OCI-LY1 (cell line): ENCODE measurements at regions not wholly inside any gene's neighbourhood (a gene's known extent, or its start where the extent isn't known, plus 50 kb on each side); places are given as distances from the start of the nearest gene placed in this dataset.

Source experiments
- H2AFZ ChIP-seq: fragments of 200-600 bp; sonication (generic), shearing (Covaris generic); 2 replicates; pipeline ENCODE4 v1.6.0; 2014; ENCODE audit warnings: antibody characterized with exemption, mild to moderate bottlenecking, low read length
- H3F3A ChIP-seq: fragments of 200-600 bp; sonication (generic), shearing (Covaris generic); 2 replicates; pipeline ENCODE4 v1.6.0; 2014; ENCODE audit warnings: mild to moderate bottlenecking, antibody characterized with exemption, low read length, moderate library complexity; ENCODE audit not compliant: insufficient read depth
- H3K27ac ChIP-seq: fragments of 200-600 bp; sonication (generic); 2 replicates; pipeline ENCODE4 v1.5.1; 2014; ENCODE audit warnings: low read length, mixed run types, mild to moderate bottlenecking, low read depth; ENCODE audit not compliant: poor library complexity, severe bottlenecking
- H3K27me3 ChIP-seq: fragments of 200-600 bp; sonication (generic); 2 replicates; pipeline ENCODE4 v1.6.0; 2014; ENCODE audit warnings: antibody characterized with exemption, mild to moderate bottlenecking, low read length, moderate library complexity; ENCODE audit not compliant: insufficient read depth
- H3K36me3 ChIP-seq: fragments of 200-600 bp; sonication (generic); 2 replicates; pipeline ENCODE4 v1.6.1; 2014; ENCODE audit warnings: mild to moderate bottlenecking, antibody characterized with exemption, low read length, moderate library complexity, mixed read lengths; ENCODE audit not compliant: insufficient read depth
- H3K4me1 ChIP-seq: fragments of 200-600 bp; sonication (generic); 2 replicates; pipeline ENCODE4 v1.5.1; 2014; ENCODE audit warnings: mild to moderate bottlenecking, low read length, moderate library complexity; ENCODE audit not compliant: insufficient read depth, severe bottlenecking
- H3K4me2 ChIP-seq: fragments of 200-600 bp; sonication (generic), shearing (Covaris generic); 2 replicates; pipeline ENCODE4 v1.6.1; 2014; ENCODE audit warnings: low read length
- H3K4me3 ChIP-seq: fragments of 200-600 bp; sonication (generic); 2 replicates; pipeline ENCODE4 v1.5.1; 2014; ENCODE audit warnings: low read length, low read depth, mild to moderate bottlenecking, mixed read lengths; ENCODE audit not compliant: poor library complexity, severe bottlenecking
- H3K79me2 ChIP-seq: fragments of 200-600 bp; shearing (Covaris generic); 2 replicates; pipeline ENCODE4 v1.6.1; 2016; ENCODE audit warnings: mixed run types, low read length, mixed read lengths; ENCODE audit not compliant: insufficient read depth
- H3K9ac ChIP-seq: fragments of 200-600 bp; sonication (generic), shearing (Covaris generic); 2 replicates; pipeline ENCODE4 v1.6.1; 2014; ENCODE audit warnings: mild to moderate bottlenecking, low read length, mixed read lengths
- H3K9me2 ChIP-seq: fragments of 200-600 bp; sonication (generic), shearing (Covaris generic); 2 replicates; pipeline ENCODE4 v1.6.1; 2014; ENCODE audit warnings: low read depth, mild to moderate bottlenecking, low read length, mixed read lengths
- H3K9me3 ChIP-seq: fragments of 200-600 bp; shearing (Covaris generic); 2 replicates; pipeline ENCODE4 v1.6.1; 2014; ENCODE audit warnings: low read length, mixed read lengths
- H4K20me1 ChIP-seq: fragments of 200-600 bp; sonication (generic), shearing (Covaris generic); 2 replicates; pipeline ENCODE4 v1.6.0; 2016; ENCODE audit warnings: mild to moderate bottlenecking, low read length; ENCODE audit not compliant: insufficient read depth
- EZH2 ChIP-seq: fragments of 200-600 bp; sonication (generic), shearing (Covaris generic); IDR thresholded peaks from 2 replicates; pipeline ENCODE4 v1.8.0; 2017; ENCODE audit warnings: borderline replicate concordance, mixed run types, mild to moderate bottlenecking, antibody characterized with exemption, low read length, moderate library complexity, mixed read lengths
- TF ChIP-seq, protein P1 (sequence below): fragments of 200-600 bp; sonication (generic), shearing (Covaris generic); IDR thresholded peaks from 2 replicates; pipeline ENCODE4 v1.5.1; 2017; ENCODE audit warnings: mild to moderate bottlenecking, antibody characterized with exemption, low read length, moderate library complexity, mixed read lengths

DNA sequence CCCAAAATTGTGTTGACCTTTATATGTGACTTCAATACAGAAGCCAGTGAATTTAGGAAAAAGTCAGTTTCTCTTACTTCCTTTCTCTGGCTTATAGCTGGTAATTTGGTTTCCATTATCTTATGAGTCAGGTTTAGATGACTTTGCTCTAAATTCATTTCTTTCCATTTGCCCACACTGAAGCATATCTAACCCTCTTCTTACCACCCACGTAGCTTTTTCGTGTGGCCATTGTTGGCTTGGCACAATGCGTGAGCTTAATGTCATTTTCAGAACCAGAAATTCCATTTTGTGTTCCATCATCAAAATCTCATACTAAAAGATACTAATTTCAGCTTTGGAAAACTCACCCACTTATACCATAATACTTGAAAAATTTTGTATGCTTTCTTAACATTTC is 271.2 kb downstream of the INHBA start:
- no peaks in the 10 kb centered on the region for H3K79me2 ChIP-seq
- no peak overlapping the region for H3K4me2 ChIP-seq
- TF ChIP-seq EZH2 = no peak
- TF ChIP-seq, protein P1, sequence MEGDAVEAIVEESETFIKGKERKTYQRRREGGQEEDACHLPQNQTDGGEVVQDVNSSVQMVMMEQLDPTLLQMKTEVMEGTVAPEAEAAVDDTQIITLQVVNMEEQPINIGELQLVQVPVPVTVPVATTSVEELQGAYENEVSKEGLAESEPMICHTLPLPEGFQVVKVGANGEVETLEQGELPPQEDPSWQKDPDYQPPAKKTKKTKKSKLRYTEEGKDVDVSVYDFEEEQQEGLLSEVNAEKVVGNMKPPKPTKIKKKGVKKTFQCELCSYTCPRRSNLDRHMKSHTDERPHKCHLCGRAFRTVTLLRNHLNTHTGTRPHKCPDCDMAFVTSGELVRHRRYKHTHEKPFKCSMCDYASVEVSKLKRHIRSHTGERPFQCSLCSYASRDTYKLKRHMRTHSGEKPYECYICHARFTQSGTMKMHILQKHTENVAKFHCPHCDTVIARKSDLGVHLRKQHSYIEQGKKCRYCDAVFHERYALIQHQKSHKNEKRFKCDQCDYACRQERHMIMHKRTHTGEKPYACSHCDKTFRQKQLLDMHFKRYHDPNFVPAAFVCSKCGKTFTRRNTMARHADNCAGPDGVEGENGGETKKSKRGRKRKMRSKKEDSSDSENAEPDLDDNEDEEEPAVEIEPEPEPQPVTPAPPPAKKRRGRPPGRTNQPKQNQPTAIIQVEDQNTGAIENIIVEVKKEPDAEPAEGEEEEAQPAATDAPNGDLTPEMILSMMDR = no peak
- no peaks in the 10 kb centered on the region for H3K36me3 ChIP-seq
- H3K9me3 ChIP-seq = no peaks in the 10 kb centered on the region
- no peaks in the 10 kb centered on the region for H4K20me1 ChIP-seq
- no peak overlapping the region for H3K4me3 ChIP-seq
- H2AFZ ChIP-seq = no peak overlapping the region
- H3F3A ChIP-seq = no peaks in the 10 kb centered on the region
- H3K9me2 ChIP-seq = no peaks in the 10 kb centered on the region
- no peak overlapping the region for H3K9ac ChIP-seq
- H3K27me3 ChIP-seq = no peaks in the 10 kb centered on the region
- no peaks in the 10 kb centered on the region for H3K4me1 ChIP-seq
- H3K27ac ChIP-seq = no peak overlapping the region

DNA sequence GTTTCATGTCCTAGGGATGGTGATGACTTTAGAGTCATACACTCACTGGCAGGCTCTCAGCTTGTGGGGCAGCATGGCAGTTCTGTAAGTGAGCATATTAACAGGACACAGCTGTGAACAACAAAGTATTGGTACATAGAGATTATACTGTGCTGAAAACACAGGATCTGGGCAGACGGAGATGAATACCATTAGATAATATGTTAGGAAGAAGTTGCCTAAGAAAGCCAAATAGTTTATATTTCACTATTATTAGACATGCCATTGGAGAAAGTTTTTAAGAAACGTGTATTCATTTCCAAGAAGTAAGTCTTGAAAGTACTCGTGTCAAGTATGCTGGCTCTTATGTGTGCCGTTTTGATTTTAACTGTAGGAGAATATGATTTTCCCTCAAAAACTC is 274.5 kb downstream of the INHBA start:
- H3K79me2 ChIP-seq = no peaks in the 10 kb centered on the region
- no peaks in the 10 kb centered on the region for H3K27me3 ChIP-seq
- no peaks in the 10 kb centered on the region for H3F3A ChIP-seq
- H3K4me2 ChIP-seq = no peak overlapping the region
- H3K9me3 ChIP-seq = no peaks in the 10 kb centered on the region
- TF ChIP-seq EZH2 = no peak
- TF ChIP-seq, protein P1 = no peak
- H3K9ac ChIP-seq = no peak overlapping the region
- H3K4me3 ChIP-seq = no peak overlapping the region
- no peaks in the 10 kb centered on the region for H3K9me2 ChIP-seq
- H2AFZ ChIP-seq = no peak overlapping the region
- no peaks in the 10 kb centered on the region for H3K4me1 ChIP-seq
- H4K20me1 ChIP-seq = no peaks in the 10 kb centered on the region
- H3K36me3 ChIP-seq = no peaks in the 10 kb centered on the region
- no peak overlapping the region for H3K27ac ChIP-seq

DNA sequence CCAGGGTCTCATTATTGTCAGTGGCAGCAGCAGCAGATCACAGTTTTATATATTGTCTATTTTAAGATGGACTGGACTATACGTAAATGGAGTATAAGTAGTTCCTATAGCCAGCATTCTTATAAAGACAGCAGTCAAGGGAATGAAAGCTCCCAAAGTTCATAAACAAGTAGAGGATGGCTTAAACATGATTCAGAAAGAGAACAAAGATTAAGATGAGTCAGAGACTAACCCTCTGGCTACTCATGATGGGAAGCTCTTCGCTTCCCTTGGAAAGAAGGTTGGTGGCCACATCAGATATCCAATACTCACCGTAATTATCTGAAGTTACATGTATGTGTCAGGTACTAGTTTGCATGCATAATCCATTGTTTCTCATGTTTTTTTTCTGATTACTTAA is 277.0 kb downstream of the INHBA start:
- Histone ChIP-seq H3K36me3 (no peaks in the 10 kb centered on the region), H3K79me2 (no peaks in the 10 kb centered on the region), H3K4me3 (no peak overlapping the region), H3K27ac (no peak overlapping the region), H3F3A (no peaks in the 10 kb centered on the region), H3K4me1 (no peaks in the 10 kb centered on the region), H3K9me2 (no peaks in the 10 kb centered on the region), H3K4me2 (no peak overlapping the region), H2AFZ (no peak overlapping the region), H3K27me3 (no peaks in the 10 kb centered on the region), H3K9me3 (no peaks in the 10 kb centered on the region), H3K9ac (no peak overlapping the region), H4K20me1 (no peaks in the 10 kb centered on the region)
- TF ChIP-seq, protein P1 = no peak
- TF ChIP-seq EZH2 = no peak
